Fibroblast of skin of back (primary cell): ENCODE measurements at regions not wholly inside any gene's neighbourhood (a gene's known extent, or its start where the extent isn't known, plus 50 kb on each side); places are given as distances from the start of the nearest gene placed in this dataset.
"Not testable (repeated sequence)": the region's sequence is repeated elsewhere in the genome, so short reads cannot be mapped to it uniquely, and the experiment has no call there.

ENCODE experiments used
- DNase-seq: peaks from one replicate; pipeline ENCODE4 v3.0.0-alpha.2; 2013

DNA sequence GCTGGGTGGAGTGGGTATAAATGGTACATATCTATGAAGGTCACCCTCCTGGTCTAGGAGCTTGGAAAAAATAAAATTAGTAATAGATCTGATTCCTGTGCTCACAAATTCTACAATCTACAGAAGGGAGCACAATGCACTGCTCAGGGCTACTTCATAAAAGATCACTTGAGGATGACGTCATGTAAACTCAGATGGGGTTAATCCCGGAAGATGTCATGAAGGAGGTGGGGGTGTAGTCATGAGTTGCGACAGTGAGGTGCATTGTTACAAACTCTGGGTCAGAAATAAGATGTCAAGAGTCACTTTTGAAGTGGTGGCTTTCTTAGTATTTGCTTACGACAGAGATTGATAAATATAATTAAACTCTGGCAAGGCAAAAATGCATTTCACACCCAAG, 68.2 kb downstream of the LHX9 start:
- DNase-seq = no peak

DNA sequence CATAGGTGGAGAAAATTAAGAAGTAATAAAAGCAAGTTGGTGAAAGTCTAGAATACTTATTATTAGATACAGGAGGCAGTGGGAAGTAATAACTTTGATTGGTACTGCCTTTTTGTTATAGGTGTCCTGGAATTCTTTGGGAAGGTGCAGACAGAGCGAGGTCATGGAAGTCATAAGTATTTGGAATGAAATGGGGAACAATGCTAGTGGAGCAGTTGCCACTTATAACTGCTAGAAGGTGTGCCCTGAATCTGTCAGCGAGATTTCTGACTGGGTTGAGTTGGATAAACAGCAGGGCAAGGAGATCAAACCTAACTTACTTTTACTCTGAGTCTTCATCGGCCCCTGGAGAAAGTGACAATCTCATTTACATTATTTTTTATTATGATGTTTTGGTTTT, 69.6 kb downstream of the LHX9 start:
- DNase-seq = no peak

DNA sequence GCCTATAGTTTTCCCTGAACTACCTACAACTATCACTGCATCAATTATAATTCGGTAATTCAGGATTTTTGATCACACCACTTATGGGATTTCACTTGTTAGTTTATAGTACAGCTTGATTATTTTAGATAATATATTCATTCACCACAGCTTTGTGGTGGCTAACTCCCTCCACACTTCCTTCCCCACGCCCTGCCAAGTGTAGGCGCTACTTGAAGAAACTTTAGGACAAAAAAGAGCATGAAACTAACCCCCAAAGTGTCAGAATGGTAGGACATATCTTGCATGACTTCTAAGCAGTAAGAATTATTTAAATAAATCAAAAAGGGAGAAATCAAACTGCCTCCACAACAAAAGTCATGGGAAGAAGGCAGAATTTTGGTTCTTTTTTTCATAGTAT, 70.1 kb downstream of the LHX9 start:
- DNase-seq = no peak

DNA sequence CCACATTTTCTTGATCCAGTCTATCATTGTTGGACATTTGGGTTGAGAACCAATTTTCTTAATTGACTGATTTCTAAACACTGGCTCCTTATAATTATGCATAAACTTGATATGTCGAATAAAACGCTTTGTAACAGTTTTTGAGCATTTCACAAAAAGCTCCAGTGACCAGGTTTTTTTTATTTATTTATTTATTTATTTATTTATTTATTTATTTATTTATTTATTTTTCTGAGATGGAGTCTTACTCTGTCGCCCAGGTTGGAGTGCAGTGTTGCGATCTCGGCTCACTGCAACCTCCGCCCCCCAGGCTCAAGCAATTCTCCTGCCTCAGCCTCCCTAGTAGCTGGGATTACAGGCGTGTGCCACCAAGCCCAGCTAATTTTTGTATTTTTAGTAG, 71.4 kb downstream of the LHX9 start:
- not testable (repeated sequence) for DNase-seq

DNA sequence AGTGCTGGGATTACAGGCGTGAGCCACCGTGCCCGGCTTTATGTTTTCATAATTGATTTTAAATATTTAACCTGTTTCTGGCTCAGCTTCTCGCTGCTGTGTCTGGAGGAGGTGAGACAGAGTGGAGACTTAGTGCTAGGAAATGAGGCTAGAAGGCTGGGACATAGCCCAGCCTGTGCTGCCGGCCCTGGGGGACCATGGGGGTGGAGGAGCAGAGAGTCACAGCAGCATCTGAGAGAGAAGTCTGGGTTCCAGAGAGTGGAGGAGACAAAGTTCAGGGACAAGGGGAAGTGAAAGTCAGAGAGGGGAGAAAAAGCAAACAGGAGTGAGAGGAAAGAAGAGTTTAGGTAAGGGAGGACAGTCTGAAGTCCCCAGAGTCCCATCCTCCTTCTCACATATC, 71.9 kb downstream of the LHX9 start:
- DNase-seq = no peak

DNA sequence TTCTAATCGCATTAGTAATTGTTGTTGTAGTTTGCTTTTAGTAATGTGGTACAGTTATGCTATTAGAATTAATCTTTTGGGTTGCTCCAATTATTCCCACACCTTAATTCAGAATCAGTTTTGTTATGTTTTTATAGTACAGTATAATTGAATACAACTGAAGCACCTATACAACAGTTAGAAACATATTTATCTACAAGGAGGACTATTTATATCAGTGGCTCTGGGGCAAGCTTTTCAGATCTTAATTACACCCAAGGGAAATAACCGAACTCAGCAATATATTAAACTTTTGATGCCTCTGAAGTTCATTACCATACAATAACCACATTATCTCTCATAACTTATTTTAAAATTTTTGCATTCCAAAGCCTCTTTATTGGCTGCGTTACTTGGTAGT, 74.4 kb downstream of the LHX9 start:
- no peak for DNase-seq

DNA sequence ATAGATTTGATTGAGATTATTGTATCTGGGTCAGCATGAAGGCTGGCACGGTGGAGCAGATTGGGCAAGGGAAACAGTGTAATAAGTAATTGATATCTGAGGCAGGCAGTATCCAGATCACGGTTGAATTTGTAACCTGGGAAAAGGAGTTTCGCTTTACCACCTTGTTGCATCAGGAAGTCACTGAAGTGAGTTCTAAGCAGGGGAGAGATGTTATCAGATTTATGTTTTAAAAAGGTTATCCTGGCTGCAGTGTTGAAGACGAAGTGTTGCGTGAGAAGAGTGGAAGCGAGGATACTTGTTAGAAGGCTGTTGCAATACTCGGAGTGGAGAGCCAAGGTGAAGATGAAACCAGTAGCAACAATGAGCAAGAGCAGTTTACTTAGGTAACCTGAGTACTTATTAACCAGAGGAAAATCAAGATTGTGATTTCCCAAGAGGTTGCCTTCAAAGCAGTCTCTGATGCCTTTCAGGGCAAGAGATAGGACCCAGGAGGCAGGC, 77.8 kb downstream of the LHX9 start:
- DNase-seq = no peak

DNA sequence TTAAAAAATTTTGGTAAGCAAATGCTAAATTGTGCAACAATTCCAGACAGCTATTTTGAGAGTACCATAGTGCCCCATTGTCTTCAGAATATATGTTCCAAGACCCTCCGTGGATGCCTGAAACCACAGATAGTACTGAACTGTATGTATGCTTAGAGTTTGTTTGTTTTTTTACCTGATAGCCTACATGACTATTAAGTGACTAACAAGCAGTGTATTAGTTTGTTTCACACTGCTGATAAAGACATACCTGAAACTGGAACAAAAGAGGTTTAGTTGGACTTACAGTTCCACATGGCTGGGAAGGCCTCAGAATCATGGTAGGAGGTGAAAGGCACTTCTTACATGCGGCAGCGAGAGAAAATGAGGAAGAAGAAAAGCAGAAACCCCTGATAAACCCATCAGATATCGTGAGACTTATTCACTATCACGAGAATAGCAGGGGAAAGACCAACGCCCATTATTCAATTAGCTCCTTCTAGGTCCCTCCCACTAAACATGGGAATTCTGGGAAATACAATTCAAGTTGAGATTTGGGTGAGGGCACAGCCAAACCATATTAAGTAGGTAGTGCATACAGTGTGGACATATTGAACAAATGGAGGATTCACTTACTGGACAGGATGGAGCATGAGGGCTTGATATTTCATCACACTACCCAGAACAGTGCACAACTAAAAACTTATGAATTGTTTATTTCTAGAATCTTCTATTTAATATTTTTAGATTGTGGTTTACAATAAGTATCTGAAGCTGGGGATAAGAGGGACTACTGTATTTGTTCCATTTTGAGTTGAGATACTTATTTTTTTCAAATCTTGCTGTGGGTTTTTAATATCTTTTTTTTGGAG, 78.5 kb downstream of the LHX9 start:
- no peak for DNase-seq

DNA sequence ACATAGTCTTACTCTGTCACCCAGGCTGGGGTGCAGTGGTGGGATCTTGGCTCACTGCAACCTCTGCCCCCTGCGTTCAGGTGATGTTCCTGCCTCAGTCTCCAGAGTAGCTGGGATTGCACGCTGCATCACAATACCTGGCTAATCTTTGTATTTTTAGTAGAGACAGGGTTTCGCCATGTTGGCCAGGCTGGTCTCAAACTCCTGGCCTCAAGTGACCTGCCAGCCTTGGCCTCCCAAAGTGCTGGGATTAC, 79.0 kb downstream of the LHX9 start:
- not testable (repeated sequence) for DNase-seq

DNA sequence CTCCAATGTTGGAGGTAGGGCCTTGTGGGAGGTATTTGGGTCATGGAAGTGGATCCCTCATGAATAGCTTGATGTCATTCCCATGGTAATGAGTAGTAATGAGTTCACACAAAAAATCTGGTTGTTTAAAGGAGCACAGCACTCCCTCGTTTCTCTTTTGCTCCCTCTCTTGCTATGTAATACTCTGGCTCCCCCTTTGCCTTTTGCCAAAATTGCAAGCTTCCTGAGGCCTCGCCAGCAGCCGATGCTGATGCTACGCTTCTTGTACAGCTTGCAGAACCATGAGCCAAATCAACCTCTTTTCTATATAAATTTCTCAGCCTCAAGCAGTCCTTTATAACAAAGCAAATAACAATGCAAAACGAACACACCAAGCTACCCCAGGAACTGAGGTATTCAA, 80.9 kb downstream of the LHX9 start:
- DNase-seq = no peak

DNA sequence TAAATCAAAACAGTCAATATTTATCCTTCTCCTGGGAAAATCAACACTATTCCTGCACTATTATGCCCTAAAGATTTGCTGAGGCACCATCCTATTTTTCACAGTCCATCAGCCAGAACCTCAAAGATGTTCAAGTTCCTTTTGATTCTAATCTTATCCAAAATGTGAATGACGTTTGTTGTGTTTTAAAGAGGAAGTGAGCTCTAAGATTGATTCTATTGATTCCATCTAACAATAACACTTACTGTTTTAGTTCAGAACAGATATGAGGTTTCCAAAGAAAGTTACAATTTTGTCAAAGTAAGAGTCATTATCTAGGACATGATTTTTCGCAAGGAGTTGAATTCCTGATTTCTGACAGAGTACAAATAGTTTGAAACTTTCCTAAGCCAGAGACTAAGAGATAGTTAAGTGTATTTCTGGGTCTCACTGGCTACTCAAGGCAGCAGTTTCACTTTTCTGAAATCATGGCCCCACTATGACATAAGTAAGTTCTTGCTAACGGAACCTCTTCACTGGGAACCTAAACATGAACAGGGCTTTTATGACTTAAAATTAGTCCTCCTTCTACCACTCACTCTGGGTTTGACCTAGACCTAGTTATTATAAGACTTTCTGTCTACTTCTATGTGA, 84.7 kb downstream of the LHX9 start:
- peak; percentile 38 for DNase-seq

DNA sequence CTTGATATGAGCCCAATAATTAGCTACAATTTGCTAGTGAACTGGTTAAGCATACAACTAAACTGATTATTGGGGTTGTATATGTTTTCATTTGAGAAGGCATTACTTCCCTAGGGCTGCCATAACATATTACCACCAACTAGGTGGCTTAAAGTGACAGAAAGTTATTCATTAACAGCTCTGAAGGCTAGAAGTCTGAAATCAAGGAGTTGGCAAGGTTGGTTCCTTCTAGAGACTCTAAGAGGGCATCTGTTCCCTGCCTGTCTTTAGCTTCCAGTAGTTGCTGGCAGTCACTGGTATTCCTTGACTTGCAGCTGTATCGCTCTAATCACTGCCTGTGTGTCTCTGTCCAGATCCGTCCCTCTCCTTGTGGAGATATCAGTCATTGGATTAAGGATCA, 86.3 kb downstream of the LHX9 start:
- no peak for DNase-seq

DNA sequence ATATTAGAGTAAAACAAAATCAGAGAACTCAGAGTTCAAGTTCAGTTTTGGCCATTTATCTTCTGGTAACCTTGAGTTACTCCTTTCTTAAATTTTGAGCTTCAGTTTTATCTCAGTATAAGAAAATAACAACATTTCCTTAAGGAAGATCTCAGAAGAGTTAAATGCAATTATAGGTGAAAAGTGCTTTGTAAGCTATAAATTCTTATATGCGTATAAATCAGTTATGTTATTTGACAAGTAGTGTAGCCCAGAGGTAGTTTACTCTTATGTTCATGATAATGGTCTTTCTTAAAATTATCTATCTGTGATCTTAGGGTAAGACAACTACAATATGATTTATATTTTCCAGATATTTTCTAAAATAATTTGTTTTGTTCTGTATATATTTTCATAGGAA, 89.8 kb downstream of the LHX9 start:
- DNase-seq = no peak

DNA sequence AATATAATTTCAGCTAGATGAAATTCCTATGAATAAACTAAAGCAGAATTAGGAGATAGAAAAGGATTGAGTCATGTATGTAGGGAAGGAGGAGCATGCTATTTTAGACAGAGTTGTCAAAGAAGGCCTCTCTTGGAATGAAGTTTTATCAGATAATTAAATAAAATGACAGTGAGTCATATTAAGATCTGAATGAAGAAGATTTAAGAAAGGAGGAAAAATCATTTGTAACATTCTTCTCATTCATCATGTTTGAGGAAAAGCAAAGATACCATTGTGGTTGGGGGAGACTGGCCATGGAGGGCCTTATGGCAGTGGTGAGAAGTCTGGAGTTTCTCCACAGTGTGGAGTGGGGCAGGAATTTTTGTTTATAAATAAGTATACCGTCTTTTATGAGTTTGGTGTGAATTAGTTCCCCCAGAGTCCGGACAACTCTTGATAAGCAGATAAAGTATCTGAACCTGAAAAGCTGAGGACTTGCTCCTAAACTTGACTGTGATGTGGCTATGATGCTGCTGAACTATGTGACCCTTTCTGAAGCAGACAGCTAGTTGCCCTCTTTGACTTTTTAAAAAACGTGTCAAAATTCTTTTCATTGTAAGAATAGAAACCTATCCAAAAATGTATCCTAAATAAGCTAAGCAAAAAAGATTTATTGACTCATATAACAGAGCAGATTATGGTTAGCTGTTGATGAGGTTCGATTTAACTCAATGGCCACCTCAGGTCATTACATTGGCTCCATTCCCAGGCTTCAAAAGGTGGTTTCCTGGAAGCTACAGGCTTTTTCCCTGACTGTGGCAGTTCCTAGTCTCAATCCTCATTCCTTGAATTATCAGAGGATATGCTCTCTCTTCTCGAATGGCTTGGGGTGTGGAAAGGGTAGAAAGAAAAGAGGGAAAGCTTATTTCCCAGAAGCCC, 90.8 kb downstream of the LHX9 start:
- DNase-seq = peak; percentile 69

DNA sequence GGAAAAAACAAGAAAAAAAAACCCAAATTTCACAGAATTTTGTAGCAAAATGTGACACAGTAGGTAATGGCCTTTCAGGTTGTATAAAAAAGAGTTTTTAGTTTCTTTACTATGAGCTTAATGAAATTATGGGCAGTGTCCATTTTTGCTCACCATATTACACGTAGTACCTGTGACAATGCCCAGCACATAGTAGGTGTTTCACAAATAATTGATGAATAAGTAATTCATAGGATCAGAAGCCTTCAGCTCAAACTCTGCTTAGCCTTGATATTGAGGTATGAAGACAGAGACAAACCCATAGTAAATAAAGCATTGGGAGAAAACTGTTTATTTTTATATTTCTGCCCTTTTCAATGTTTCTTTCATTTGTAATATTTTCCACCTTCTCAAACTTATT, 97.2 kb downstream of the LHX9 start:
- no peak for DNase-seq

DNA sequence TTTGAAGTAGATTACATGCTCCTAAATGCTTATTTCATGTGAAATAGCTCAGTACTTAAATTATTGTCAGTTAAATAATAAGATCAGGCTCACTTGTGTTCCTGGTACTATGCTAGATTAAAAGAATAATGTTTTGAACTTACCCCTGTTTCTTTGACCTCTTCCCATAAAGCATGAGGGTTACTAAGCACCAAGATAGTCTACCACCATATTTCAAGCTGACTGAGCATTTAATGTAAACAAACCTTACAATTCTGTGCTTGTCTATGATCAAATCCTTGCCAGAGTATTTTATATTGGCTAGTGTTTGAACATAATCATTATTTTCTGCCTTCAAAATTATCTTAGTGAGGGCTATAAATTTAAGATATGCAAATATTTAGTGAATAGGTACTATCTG, 98.1 kb downstream of the LHX9 start:
- DNase-seq = no peak

DNA sequence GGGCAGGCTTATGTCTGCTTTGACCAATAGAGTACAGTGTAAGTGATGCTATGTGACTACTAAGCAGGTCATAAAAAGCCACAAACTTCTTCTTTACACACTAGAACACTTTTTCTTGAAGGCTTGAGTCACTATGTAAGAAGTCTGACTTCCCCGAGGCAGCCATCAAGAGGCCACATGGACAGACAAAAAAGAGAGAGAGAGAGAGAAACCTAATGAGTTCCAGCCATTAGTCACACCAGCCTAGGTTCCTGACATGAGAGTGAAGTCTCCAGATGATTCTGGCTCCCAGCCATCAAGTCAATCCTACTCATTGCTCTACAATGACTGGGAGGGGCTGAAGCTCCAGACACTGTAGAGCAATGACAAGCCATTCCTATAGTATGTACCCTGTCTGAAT, 101.4 kb downstream of the LHX9 start:
- DNase-seq = peak; percentile 100

DNA sequence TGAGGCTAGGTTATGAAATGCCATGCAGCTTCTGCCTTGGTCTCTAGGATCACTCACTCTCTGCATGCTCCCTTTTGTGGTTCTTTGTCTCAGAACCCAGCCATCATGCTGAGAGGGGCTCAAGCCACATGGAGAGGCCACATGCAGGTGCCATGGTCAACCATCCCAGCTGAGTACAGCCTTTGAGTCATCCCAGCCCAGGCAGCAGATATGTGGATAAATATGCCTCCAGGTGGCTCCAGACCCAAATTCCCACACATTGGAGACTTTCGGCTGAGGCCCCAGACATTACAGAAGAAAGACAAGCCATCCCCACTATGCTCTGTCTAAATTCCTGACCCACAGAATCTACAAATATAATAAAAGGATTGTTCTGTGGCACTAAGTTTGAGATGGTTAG, 102.0 kb downstream of the LHX9 start:
- DNase-seq = no peak

DNA sequence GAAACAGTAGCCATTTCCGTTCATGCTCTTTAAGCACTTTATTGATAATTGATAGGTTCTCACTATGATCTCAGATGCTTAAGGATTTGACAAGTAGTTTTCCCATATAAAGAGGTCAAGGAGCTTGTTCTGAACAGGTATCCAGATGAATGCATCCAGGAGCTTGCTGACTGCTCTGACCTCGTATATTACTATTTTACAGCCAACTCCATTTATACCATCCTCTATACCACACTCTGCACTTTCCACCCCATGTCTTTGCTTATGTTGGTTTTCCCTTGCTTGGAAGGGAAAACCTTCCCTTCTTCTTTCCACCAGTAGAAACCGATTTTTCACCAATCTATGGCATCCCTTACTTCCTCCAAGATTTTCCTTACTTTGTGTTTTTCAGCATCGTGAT, 107.2 kb downstream of the LHX9 start:
- no peak for DNase-seq

DNA sequence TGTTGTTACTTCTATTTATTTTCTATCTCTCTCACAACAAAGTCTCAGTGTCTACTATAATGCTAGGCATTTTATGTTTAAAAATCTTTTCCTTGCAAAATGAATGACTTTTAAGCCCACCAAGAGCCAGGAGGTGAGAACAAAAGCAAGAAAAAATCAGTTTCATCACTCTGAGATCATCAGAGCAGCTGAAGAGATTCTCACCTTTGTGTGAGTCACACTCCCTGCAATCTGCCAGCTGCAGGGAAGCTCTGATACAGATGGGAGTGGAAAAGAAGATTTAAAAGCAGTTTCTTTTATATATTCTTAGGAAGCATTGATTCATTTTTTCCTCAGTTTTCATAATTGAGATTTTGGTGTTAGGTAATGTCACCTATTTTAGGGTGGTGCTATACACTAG, 107.6 kb downstream of the LHX9 start:
- DNase-seq = no peak

DNA sequence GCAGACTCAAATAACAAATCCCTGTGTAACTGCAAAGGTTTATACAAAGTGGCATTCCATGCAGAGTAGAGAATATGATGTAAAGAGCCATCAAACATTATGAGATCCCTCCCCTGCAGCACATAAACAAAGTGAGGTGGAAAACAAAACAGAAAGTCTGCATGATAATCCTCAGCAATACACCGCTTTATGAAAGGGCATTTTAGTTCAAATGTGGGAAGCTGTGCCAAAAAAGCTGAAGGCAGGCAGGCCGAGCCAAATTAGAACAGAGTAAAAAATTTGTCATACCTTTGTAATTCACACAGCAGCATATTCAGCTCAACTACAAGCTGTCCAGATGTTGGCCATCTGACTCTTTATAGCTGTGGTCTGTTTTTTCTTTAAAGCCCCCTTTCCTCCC, 113.5 kb downstream of the LHX9 start:
- DNase-seq = no peak

DNA sequence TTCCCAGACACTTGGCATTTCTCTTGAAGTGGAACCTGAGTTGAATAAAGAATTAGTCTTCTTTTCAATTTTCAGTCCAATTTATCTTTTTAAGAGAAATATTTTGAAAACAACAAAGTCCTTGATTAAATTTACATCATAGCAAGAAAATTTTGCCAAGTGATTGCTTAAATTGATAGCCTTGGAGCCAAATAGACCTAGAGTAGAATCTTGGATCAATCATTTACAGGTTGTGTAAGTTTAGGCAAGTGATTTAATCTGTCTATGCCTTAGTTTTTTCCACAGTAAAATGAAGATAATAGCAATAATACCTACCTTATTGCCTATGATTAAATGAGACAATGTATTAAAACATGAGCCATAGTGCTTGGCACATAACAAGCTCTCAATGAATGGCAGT, 113.9 kb downstream of the LHX9 start:
- no peak for DNase-seq

DNA sequence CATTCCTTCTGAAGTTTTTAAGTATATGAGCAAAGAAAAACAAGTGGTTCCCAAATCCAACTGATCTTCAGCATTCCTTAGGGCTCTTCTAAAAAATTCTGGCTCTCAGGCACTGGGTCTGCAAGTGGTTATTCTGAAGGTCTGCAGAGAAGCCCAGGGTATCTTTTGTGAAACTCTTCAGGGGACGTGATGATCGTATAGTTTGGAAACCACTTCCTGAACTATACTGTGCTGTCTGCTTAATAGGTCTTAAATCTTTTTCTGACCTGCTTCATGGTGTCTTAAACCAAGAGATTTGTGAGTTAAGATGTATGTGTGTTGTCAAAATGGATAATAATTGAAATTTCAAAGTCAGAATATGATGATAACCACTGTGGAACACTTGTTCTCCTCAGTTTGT, 115.5 kb downstream of the LHX9 start:
- DNase-seq = no peak

DNA sequence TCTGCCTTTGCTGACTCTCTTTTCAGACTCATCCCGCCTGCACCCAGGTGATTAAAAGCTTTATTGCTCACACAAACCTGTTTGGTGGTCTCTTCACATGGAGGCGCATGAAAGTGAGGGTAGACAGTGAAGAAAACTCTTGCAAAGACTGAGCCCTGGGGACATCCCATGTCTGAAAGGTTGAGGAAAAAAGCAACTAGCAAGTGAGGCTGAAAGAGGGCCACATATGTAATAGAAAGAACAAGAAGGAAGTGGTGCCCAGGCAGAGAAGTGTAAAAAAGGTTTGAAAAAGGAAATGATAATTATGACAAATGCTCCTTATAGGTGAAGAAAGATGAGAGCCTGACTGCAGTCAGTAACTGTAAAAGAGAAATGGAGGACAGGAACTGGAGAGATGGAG, 115.9 kb upstream of the NEK7 start:
- no peak for DNase-seq
